Pulmonary artery endothelial cell (primary cell): ENCODE measurements at regions not wholly inside any gene's neighbourhood (a gene's known extent, or its start where the extent isn't known, plus 50 kb on each side); places are given as distances from the start of the nearest gene placed in this dataset.

Experiments
- DNase-seq: peaks from one replicate; pipeline ENCODE4 v3.0.0-alpha.2; 2011; ENCODE audit warnings: low read depth, low spot score

- DNase-seq: no peak
Observed at GRCh38 chr9:80093695-80094094, 521.9 kb downstream of the TLE4 start.

DNA sequence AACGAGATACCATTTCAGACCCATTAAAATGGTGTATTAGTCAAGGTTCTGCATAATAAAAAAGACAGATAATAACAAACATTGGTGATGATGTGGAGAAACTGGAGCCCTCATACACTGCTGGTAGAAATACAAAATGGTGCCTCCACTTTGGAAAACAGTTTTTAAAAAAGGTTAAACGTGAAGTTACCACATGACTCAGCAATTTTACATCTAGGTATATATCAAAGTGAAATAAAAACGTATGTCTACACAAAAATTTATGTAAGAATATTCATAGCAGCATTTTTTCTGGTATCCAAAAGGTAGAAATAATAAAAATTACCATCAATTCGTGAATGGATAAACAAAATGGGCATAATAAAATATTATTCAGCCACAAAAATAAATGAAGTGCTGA, 519.8 kb downstream of the TLE4 start:
- DNase-seq: no peak

GRCh38 chr9:80090317-80090716, 518.6 kb downstream of the TLE4 start:
- DNase-seq: no peak

GRCh38 chr9:80086822-80087345, 515.1 kb downstream of the TLE4 start:
- DNase-seq: no peak

GRCh38 chr9:80086386-80086785, 514.6 kb downstream of the TLE4 start:
- no peak for DNase-seq

- DNase-seq: no peak
Observed at GRCh38 chr9:80085668-80086067, 513.9 kb downstream of the TLE4 start.

DNA sequence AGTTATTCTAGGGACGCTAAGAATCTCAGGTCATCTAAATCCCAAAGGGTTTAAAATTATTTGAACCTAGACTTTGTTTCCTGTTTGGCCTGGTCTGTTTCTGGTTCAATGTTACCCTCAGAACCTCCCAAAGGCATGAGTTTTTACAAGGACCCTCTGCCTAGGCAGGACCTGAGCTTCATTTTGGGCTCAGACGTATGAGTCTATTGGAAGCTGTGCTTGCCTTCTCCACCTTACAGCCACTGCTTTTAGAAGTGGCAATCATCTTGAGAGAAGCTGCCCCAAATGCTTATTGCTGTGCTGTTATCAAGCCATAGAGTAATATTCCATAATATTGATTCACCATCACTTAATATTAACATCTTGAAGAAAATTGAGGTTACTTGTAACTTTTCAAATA, 510.4 kb downstream of the TLE4 start:
- DNase-seq: no peak

- no peak for DNase-seq
Observed at GRCh38 chr9:80078826-80079225, 507.1 kb downstream of the TLE4 start.

- no peak for DNase-seq
Observed at GRCh38 chr9:80077059-80077458, 505.3 kb downstream of the TLE4 start.

GRCh38 chr9:80076162-80076561, 504.4 kb downstream of the TLE4 start:
- DNase-seq: no peak

DNA sequence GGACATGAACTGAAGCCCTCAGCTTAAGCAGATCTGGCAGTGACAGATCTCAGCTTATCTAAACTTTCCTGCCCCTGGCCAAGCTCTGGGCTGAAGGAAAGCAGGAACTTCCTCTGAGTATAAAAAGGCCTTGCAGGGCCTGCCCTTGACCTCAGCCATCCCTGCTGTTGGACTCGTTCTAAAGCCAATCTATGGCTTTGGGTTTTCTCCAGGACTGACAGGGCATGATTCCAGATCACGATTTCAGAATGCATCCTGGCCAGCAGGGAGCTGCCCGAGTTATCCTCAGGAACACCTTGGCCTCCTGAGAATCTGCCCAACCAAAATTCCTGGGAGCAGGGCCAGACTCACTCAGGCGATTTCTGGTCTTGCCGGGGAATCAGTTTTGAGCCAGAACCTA, 502.7 kb downstream of the TLE4 start:
- no peak for DNase-seq

GRCh38 chr9:80072451-80072850, 500.7 kb downstream of the TLE4 start:
- no peak for DNase-seq

DNA sequence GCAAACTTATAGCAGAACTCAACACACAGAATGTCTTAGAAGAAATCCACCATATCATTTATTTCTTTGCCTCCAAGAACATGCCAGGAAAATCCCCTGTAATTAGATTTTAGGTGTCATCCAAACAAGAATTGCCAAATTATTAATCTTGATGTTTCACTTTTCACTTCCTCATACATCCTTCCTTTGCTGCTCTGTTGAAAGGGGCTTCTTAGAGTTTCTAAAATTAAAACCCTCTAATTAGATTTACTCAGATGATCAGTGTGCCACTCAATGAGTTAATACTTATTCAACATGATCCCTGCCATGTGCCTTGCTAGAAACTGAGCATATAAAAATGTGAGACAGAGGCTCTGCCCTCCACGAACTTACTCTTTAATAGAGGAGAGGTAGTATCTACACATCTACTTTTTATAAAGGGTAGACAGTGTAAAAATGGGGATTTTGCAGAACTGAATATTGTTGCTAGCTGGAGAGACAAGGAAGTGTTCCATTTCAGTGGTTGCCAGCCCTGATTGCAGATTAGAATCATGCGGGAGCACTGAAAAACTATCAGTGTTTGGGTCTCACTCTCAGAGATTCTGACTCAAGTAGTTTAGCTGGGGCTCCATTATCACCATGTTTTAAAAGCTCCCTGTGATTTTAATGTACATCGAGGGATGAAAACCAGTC, 498.4 kb downstream of the TLE4 start:
- no peak for DNase-seq

DNA sequence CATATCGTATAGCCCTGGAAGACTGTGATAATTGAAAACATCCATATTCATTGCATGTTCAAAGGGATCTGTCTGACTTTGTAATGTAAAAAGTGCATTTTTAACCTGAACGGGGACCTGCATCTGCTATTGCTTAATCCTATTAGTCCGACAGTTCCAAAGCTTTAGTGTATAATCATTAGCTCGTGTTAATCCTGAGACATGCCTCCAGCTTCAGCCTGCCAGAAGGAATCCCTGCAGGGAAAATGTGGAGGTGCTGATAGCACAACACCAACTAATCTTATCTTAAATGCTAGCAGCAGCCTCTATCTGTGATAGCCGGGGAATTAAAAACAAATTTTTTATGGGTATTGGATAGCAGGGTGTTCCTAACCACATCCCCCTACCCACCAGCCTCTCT, 495.2 kb downstream of the TLE4 start:
- DNase-seq: no peak

DNA sequence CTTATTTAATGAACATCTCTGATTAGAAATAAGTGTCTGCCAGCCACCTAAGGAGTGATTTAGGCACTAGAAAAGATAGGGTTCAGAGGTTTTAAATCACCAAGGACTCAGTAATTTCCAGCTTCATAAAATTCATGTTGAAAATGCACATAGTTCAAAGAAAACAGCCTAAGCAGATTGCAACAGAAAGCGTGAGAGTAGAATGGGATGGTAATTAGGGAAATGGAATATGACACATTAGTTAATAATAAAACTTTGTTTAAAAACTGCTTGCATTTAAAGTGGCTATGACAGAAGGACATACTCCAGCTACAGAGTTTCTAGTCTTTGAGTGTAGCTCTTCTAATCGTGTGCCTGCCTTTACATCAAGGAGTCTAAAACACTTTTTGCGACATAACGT, 490.8 kb downstream of the TLE4 start:
- no peak for DNase-seq

DNA sequence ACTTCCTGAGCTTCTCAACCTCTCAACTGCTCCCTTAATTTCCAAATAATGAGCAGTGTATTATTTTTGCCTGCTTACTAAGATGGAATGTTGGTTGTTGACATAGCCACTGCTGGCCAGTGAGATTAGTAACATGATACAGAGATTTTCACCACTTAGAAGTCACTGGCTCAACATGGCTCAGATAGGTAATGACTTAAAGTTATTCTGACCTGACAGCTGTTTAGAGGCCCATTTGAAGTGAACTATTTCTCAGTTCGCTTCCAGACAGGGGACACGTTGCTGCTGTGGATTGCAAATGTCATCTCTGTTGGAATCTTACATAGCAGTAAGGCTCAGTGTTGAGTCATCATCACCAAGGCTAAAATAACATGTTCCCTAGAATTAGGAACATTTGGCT, 490.2 kb downstream of the TLE4 start:
- no peak for DNase-seq

- DNase-seq: no peak
Observed at GRCh38 chr9:80061096-80061495, 489.3 kb downstream of the TLE4 start.

DNA sequence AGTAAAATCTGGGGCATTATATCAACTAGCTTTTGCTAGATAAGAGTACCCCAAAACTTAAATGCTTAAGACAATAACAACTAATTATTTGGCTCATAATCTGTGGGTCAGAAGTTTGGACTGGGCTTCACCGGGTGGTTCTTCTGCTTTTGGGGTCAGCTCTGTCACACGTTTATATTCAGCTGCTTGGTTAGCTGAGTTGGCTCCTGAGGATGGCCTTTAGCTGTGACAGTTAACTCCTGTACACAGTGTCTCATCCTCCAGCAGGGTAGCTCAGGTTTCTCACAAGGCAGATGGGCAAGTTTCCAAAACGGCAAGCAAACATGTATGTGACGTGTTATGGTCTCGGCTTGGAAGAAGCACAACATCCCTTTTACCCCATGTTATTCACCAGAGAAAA, 488.2 kb downstream of the TLE4 start:
- no peak for DNase-seq

DNA sequence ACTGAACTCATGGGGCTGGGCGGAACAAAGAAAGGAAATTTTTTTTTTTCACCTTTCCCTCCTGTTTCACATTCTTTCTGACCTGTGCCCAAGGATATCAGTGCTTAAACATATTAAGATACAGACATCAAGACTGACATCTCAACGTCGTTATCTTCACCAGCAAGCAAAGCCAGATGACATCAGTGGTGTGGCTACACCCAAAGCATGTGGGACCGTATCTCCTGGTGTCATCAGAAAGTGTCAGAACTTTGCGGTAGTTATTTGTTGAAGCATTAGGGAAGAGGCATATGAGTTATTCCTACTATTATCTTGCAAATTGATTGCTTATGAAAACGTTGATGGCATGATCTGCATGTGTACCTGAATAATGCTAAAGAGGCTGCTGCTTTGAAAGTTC, 487.4 kb downstream of the TLE4 start:
- DNase-seq: no peak

- no peak for DNase-seq
Observed at GRCh38 chr9:80052830-80053229, 481.1 kb downstream of the TLE4 start.

DNA sequence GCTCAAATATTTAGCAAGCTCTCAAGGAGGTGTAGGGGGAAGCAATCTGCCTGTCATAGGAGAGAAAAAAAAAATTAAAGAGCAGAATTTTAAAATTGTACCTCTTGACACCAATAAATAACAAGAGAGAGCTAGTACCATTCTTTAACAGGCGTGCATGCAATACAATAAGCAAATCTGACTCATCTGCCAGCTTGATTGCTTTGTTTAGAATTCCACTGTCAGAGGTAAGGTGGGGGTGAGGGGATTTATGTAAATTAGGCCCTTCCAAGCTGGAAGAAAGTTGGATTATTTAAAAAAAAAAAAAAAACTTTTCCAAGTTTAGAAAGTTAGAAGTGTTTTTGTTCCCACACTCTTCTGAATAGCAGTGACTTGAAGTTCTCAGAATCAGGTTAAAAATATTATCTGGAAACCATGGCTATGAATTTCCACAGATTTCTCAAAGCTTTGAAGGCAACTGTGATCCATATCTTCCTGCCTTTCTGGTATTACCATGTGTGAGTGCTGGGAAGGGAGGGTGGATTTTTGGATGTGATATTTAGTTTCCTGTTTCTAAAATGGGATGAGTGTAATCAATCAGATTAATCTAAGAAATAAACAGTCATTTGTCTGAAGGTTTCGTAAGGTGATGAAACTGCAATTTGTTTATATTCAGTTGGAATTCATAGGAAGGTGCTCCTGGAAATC, 477.5 kb downstream of the TLE4 start:
- no peak for DNase-seq

DNA sequence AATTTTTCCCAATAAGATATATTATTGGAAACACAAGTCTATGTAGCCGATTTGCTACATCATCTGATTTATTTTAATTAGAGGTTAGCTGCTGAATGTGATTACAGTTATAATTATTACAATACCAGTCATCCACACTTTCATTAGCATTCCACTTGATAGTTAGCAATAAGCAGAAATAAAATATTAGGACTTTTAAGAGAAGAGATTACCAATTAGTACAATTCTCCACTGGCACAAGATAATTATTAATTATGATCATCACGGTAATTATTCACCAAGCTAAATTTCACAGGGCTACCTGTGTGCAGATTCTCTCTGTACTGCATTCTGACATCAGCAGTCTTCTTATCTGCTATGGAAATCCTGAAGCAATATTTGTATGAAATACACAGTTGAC, 474.7 kb downstream of the TLE4 start:
- DNase-seq: no peak

- no peak for DNase-seq
Observed at GRCh38 chr9:80041821-80042220, 470.1 kb downstream of the TLE4 start.
